ENCODE measurements at regions not wholly inside any gene's neighbourhood (a gene's known extent, or its start where the extent isn't known, plus 50 kb on each side); places are given as distances from the start of the nearest gene placed in this dataset.

GRCh38 chr10:110403593-110403992 lies 94.1 kb upstream of the DUSP5 start:
- no peak for TF ChIP-seq REST (IDR thresholded peaks at IDR 0.05; ENCODE audit: borderline replicate concordance)
- TF ChIP-seq CTCF (IDR thresholded peaks at IDR 0.05; ENCODE audit: poor library complexity, severe bottlenecking), result no peak
- no peak for TF ChIP-seq POLR2AphosphoS5 (IDR thresholded peaks at IDR 0.05)
- no peak for TF ChIP-seq TAF1 (IDR thresholded peaks at IDR 0.05; ENCODE audit: low read depth)
- TF ChIP-seq EZH2 (IDR thresholded peaks at IDR 0.05; ENCODE audit: borderline replicate concordance, insufficient read depth, low read length, poor library complexity, severe bottlenecking), result no peak
- TF ChIP-seq MXI1 (conservative IDR thresholded peaks at IDR 0.05; ENCODE audit: poor library complexity, severe bottlenecking), result no peak

All from neural cell (in vitro differentiated cells).